IPS DF 4.7 (cell line): ENCODE measurements at regions not wholly inside any gene's neighbourhood (a gene's known extent, or its start where the extent isn't known, plus 50 kb on each side); places are given as distances from the start of the nearest gene placed in this dataset.

Experiments used
- DNase-seq: peaks from one replicate; pipeline ENCODE4 v3.0.0-alpha.2; 2013; ENCODE audit warnings: low spot score; ENCODE audit errors: extremely low read depth

- no peak for DNase-seq
Observed at GRCh38 chr15:88382482-88382983, 84.7 kb downstream of the MRPL46 start.

- DNase-seq: no peak
Observed at GRCh38 chr15:88378188-88378637, 89.0 kb downstream of the MRPL46 start.

- no peak for DNase-seq
Observed at GRCh38 chr15:88377509-88377908, 89.7 kb downstream of the MRPL46 start.

- DNase-seq: no peak
Observed at GRCh38 chr15:88376574-88377174, 90.5 kb downstream of the MRPL46 start.

- no peak for DNase-seq
Observed at GRCh38 chr15:88375234-88375927, 91.8 kb downstream of the MRPL46 start.

GRCh38 chr15:88365124-88365523 is 102.1 kb downstream of the MRPL46 start:
- no peak for DNase-seq

GRCh38 chr15:88348579-88349230 is 92.2 kb upstream of the NTRK3 start:
- no peak for DNase-seq

GRCh38 chr15:88345962-88346361 is 89.4 kb upstream of the NTRK3 start:
- DNase-seq: no peak

- no peak for DNase-seq
Observed at GRCh38 chr15:88344786-88345185, 88.2 kb upstream of the NTRK3 start.

- no peak for DNase-seq
Observed at GRCh38 chr15:88342666-88343065, 86.1 kb upstream of the NTRK3 start.

- no peak for DNase-seq
Observed at GRCh38 chr15:88341653-88342052, 85.1 kb upstream of the NTRK3 start.

- no peak for DNase-seq
Observed at GRCh38 chr15:88341006-88341405, 84.5 kb upstream of the NTRK3 start.

- no peak for DNase-seq
Observed at GRCh38 chr15:88337993-88338392, 81.5 kb upstream of the NTRK3 start.

GRCh38 chr15:88335074-88335473 is 78.5 kb upstream of the NTRK3 start:
- DNase-seq: no peak

GRCh38 chr15:88334436-88334835 is 77.9 kb upstream of the NTRK3 start:
- no peak for DNase-seq

- peak; percentile 76 for DNase-seq
Observed at GRCh38 chr15:88331291-88331690, 74.8 kb upstream of the NTRK3 start.

GRCh38 chr15:88326924-88327323 is 70.4 kb upstream of the NTRK3 start:
- DNase-seq: no peak

- no peak for DNase-seq
Observed at GRCh38 chr15:88324741-88325065, 68.2 kb upstream of the NTRK3 start.

- no peak for DNase-seq
Observed at GRCh38 chr15:88323976-88324740, 67.6 kb upstream of the NTRK3 start.

GRCh38 chr15:88323468-88323867 is 66.9 kb upstream of the NTRK3 start:
- DNase-seq: no peak

- DNase-seq: no peak
Observed at GRCh38 chr15:88322461-88322860, 65.9 kb upstream of the NTRK3 start.

GRCh38 chr15:88321271-88321670 is 64.7 kb upstream of the NTRK3 start:
- DNase-seq: no peak
